ENCODE measurements at regions not wholly inside any gene's neighbourhood (a gene's known extent, or its start where the extent isn't known, plus 50 kb on each side); places are given as distances from the start of the nearest gene placed in this dataset.
"Not testable (repeated sequence)": the region's sequence is repeated elsewhere in the genome, so short reads cannot be mapped to it uniquely, and the experiment has no call there.

DNA sequence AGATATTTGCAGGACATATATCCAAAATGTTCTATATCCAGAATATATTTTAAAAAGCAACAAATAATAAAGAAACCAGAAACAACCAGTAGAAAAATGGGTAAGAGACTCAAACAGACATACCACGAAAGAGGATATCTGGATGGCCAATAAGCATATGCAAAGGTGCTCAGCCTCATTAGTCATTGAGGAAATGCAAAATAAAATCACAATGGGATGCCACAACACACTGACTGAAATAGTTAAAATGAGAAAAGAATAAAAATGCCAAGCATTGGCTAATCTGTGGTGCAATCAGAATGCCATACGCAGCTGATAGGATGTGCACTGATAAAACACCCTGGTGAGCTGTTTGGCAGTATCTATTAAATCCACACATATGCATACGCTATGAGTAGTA lies 265.8 kb upstream of the ANKH start:
- no peak for ATAC-seq (ENCODE audit: poor library complexity)
- intact Hi-C loops (cut with DNase I), result no loop called here
- no peak for DNase-seq

- no peak for DNase-seq
- no peak for ATAC-seq (ENCODE audit: poor library complexity)
- intact Hi-C loops (cut with DNase I), result no loop called here
Measured at GRCh38 chr5:15135661-15136060, 264.1 kb upstream of the ANKH start.

DNA sequence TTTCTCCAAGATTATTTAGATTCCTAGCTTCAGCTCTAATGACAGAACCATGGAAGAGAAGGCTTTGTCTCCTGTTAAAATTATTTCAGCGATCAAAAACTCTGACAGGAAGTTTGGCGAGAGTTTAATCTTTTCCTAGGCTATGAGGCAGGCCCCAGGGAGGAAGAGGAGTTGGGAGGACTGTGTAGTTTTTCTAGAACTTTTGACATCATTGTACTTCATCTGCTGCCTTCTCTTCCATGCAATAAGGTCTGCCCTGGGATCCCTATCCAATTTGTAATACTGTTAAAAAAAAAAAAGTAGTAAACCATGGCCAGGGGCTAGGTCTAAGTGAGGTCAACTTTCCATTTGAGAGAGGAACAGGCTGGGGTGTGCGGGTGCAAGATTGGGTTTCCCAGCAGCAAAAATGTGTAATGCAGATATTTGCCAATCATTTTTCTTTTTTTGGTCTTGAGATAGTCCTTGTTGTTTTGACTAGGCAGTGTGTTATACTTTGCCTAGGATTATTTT lies 261.9 kb upstream of the ANKH start:
- ATAC-seq (ENCODE audit: poor library complexity) (no peak), DNase-seq (no peak)
- intact Hi-C loops (cut with DNase I), result no loop called here

DNA sequence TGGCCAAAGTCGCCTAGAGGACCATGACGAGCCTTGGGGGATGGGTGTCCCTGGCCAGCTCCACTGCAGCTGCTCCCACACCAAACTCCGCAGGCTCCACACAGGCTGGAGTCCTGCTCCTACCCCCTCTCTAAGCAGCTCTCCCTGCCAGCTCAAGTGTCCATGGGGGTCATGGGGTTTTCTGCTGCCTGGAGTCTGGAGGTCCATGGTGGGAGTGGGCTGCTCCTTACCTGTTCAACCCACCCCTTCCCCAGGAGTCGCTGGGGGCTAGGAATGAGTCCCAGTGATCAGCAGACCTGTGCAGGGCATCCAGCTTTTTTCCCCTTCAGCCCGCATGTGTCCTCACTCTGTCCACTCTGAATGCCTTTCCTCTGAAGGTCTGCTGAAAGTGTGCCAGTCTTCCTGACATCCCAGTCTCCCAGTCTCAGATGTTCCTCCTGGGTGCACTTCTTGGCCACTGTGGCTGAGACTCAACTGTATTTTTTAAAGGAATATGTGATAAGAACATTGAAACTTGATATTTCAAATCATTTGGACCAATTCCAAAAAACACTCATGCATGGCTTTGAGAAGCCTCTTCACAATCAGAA lies 261.3 kb upstream of the ANKH start:
- ATAC-seq (ENCODE audit: poor library complexity) (no peak), DNase-seq (no peak)
- intact Hi-C loops (cut with DNase I), result no loop called here

GRCh38 chr5:15131909-15132308 lies 260.3 kb upstream of the ANKH start:
- no peak for ATAC-seq (ENCODE audit: poor library complexity)
- no peak for DNase-seq
- intact Hi-C loops (cut with DNase I), result no loop called here

DNA sequence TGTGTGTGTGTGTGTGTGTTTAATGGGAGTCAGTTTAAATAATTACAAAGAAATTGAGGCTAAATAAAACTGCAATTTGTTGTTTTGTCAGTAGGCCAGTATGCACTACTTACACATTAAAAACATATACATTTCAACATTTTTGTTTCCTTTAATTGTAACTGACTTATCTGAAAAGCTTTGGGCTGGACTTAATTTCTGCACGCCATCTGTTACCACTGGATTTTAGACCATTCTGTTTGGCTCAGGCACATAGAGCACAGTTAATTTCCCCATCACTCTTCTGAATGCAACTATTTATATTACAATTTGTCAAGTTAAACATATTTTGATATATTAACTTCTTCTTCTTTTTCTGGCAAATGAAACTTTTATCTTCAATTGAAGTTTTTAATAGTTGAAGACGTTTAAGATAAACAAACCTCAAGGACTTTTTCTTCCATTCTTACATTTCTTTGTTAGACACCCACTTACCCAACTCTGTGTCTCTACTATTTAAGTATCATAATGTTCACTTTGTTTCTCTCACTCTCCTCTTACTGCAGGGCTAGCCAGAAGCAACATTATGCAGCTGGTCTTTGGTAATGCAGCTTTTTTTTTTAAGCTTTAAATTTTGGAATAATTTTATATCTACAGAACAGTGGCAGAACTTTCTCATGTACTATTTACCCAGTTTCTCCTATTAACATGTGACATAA lies 253.4 kb upstream of the ANKH start:
- intact Hi-C loops (cut with DNase I), result no loop called here
- DNase-seq (no peak), ATAC-seq (ENCODE audit: poor library complexity) (no peak)

DNA sequence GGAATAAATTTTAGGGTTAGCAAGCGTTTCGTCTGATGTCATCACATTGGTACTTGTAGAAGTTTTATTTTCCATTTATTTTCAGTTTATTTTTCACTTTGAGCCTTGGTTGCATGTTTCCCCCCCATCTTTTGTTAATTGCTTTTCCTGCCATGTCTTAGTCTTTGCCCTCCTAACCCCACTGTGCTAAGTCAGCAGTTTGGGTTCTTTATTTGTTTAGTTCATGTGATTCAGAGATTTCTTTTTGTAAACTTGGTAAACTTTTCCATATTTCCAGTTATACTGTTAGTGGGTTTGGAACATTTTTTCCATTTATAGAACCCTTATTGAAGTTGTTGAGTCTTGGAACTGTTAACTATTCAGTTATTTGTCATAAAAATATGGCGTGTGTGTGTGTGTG lies 252.9 kb upstream of the ANKH start:
- intact Hi-C loops (cut with DNase I), result no loop called here
- no peak for ATAC-seq (ENCODE audit: poor library complexity)
- no peak for DNase-seq

- no peak for ATAC-seq (ENCODE audit: poor library complexity)
- no peak for DNase-seq
- intact Hi-C loops (cut with DNase I), result no loop called here
Measured at GRCh38 chr5:15117688-15118087, 246.1 kb upstream of the ANKH start.

- no peak for ATAC-seq (ENCODE audit: poor library complexity)
Measured at GRCh38 chr5:15116996-15117395, 245.4 kb upstream of the ANKH start.

GRCh38 chr5:15106530-15107283 lies 235.1 kb upstream of the ANKH start:
- ATAC-seq (ENCODE audit: poor library complexity) (no peak), DNase-seq (no peak)
- intact Hi-C loops (cut with DNase I), result no loop called here

More at GRCh38 chr5:15116996-15117395, 245.4 kb upstream of the ANKH start:
- intact Hi-C loops (cut with DNase I), result no loop called here
- no peak for DNase-seq

DNA sequence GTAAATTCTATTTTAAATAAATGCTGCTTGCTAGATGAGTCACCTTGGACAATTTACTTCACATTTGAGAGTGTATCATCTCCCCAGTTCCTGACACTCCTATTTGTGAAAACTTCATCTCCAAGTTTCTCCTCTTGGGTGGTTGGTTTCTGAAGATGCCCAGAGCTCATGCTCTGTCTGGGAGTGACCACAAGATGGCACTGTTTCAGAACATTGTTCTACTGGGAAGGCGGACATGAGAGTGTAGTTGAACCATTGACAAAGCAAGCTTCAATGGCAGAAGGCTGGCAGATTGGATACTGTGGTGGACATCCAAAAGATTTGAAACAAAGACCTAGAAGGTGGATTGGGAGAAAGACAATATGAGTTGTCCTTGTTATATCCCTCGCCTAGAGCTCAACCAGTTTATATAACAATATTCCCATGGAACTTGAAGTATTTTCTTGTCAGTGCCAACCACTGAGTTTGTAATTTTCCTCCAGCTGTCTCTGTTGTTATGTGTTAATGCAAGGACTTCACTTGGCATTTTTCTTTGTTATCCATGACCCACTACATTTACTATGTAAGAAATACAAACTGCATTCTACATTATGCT lies 234.3 kb upstream of the ANKH start:
- DNase-seq (no peak), ATAC-seq (ENCODE audit: poor library complexity) (peak; percentile 65)
- intact Hi-C loops (cut with DNase I), result no loop called here

GRCh38 chr5:15103864-15104263 lies 232.3 kb upstream of the ANKH start:
- intact Hi-C loops (cut with DNase I), result no loop called here

DNA sequence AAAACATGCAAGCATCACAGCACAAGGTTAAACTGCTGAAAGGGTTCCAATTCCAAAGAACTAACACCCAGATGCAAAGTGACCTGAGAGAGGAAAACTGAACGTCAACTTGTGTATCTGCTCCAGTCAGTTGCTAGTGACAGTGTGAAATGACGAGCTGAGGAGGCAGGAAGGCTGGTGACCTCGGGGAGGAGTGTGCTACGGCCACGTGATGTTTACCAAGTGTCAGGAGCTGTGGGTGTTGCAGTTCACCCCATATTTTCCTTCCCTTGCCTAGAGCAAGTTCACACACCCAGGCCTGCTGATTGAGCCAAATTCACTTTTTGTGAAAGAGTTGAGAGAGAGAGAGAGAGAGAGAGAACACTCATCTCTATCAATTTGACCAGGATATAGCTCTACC lies 231.6 kb upstream of the ANKH start:
- DNase-seq (no peak), ATAC-seq (ENCODE audit: poor library complexity) (no peak)
- intact Hi-C loops (cut with DNase I), result no loop called here

More at GRCh38 chr5:15103864-15104263, 232.3 kb upstream of the ANKH start:
- ATAC-seq (ENCODE audit: poor library complexity), result no peak
- DNase-seq, result no peak

DNA sequence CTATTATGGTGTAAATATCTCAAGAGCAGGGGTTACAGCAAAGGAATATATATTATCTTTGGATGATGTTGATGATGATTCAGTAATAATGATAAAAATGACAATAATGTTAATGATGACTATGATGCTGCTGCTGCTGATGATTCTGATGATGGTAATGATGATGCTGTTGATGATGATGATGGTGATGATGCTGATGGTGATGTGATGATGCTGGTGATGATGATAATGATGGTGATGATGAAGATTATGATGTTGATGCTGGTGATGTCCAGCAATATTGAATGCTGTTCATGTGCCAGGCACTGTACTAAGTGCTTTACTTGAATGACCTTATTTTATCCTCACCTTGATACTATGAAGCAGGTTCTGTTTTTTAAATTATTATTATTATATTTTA lies 226.0 kb upstream of the ANKH start:
- intact Hi-C loops (cut with DNase I), result no loop called here
- no peak for ATAC-seq (ENCODE audit: poor library complexity)
- no peak for DNase-seq

DNA sequence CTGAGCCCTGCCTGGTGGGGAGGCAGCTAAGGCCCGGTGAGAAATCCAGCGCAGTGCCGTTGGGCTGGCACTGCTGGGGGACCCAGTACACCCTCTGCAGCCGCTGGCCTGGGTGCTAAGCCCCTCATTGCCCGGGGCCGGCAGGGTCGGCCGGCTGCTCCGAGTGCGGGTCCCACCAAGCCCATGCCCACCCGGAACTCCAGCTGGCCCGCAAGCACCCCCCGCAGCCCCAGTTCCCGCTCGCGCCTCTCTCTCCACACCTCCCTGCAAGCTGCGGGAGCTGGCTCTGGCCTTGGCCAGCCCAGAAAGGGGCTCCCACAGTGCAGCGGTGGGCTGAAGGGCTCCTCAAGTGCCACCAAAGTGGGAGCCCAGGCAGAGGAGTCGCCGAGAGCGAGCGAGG lies 225.1 kb upstream of the ANKH start:
- intact Hi-C loops (cut with DNase I); DNase-seq; ATAC-seq (ENCODE audit: poor library complexity): not testable (repeated sequence)

DNA sequence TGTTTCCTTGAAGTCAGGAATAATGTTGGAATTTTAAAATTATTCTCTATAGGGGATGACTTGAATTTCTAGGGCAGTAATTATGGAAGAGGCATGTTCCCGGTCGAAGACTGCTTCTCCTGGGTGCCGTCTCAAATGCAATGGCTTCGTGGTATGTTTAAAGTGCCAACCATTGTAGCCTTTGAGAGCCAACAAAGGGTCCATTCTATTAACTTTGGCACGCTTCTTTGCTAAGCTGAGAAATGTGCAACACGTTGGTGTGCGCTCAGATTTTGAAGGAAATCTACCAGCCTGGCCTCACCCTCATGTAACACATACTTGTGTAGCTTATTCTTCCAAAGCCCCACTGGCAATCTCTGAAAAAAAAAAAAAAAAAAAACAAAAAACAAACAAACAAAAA lies 221.2 kb upstream of the ANKH start:
- ATAC-seq (ENCODE audit: poor library complexity), result no peak
- DNase-seq, result no peak
- intact Hi-C loops (cut with DNase I), result no loop called here

DNA sequence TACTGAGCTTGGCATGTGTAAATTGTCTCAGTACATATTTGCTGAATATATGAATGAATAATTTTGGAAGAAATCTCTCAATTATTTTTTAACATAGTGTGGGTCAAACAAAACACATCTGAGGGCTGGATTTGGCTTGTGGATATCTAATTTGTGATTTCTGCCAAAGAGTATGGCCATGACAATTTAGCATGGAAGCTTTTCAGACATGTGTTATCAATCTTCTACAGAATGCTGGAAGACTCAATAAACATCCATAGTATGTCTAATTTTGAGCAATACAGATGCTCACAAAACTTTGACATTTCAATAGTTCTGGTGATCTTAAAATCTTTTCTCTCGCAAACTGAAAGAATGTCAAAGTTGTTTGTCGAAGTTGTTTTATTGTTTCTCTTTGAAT lies 214.1 kb upstream of the ANKH start:
- intact Hi-C loops (cut with DNase I), result no loop called here
- DNase-seq, result no peak
- ATAC-seq (ENCODE audit: poor library complexity), result no peak

DNA sequence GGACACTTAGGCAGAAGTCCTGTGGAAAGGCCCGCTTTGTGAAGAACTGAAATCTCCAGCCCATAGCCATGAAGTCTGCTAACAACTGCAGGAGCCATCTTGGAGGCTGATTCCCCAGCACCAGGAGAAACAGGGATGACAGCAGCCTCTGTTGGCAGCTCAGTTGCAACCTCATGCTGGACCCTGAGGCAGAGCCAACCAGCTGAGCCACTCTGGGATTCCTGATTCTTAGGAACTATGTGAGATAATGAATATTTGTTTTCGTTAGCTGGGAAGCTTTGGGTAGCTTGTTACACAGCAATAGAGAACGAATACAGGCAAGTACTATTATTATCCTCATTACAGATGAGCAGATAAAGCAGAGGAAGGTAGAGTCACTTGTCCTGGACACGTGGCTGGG lies 210.5 kb upstream of the ANKH start:
- no peak for ATAC-seq (ENCODE audit: poor library complexity)
- intact Hi-C loops (cut with DNase I), result no loop called here
- DNase-seq, result no peak

DNA sequence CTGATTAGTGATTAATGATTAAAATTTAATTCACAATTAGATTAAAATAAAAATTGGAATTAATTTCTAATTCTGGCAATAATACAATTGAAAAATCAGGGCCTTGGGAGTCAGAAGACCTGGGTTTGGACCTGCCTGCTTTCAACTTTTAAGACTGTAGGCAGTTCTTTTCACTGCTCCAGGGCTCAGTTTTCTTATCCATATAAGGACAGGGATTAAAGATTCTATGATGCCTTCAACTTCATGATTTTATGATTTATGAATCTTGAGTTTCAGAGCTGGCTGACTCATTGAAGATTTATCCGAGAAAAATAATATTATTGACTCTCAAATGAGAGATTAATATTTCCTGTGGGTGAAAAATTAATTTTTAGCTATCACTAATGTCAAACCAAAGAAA lies 208.6 kb upstream of the ANKH start:
- intact Hi-C loops (cut with DNase I), result no loop called here
- no peak for DNase-seq
- no peak for ATAC-seq (ENCODE audit: poor library complexity)

DNA sequence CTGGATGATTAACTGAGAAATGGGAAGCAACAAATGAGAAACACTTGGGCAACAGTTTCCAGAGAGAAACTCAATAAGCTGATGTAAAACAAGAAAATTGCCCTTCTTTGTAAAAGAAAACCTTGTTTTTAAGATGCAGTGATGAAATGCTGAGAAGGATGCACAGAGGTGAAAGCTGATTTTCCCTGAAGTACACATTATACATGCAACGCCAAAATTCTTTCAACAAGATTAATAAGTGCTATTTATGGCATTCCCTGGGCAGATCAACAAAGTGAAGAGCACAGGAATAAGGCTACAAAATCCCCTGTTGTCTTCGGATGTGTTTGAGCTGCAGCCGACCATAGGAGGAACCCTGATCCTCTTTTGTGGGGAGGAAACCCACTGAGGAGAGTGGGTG lies 208.0 kb upstream of the ANKH start:
- DNase-seq (no peak), ATAC-seq (ENCODE audit: poor library complexity) (no peak)
- intact Hi-C loops (cut with DNase I), result no loop called here

Measured in Right ventricle myocardium superior (tissue), 1 donor.